Lower leg skin (tissue), 3 donors: ENCODE measurements at regions not wholly inside any gene's neighbourhood (a gene's known extent, or its start where the extent isn't known, plus 50 kb on each side); places are given as distances from the start of the nearest gene placed in this dataset.

Source experiments
- POLR2A ChIP-seq, 2 donors: fragments of 450-650 bp; IDR thresholded peaks; one replicate each; pipeline ENCODE4 v1.6.1; 2016 to 2017; ENCODE audit warnings: antibody characterized with exemption in 2 of 2, mild to moderate bottlenecking in 1 of 2, moderate library complexity in 1 of 2
- TF ChIP-seq, protein P1 (sequence below), 3 donors: fragments of 450-650 bp; IDR thresholded peaks; one replicate each; pipeline ENCODE4 v1.5.1; 2016; ENCODE audit warnings: antibody characterized with exemption in 3 of 3, mild to moderate bottlenecking in 3 of 3, moderate library complexity in 2 of 3

DNA sequence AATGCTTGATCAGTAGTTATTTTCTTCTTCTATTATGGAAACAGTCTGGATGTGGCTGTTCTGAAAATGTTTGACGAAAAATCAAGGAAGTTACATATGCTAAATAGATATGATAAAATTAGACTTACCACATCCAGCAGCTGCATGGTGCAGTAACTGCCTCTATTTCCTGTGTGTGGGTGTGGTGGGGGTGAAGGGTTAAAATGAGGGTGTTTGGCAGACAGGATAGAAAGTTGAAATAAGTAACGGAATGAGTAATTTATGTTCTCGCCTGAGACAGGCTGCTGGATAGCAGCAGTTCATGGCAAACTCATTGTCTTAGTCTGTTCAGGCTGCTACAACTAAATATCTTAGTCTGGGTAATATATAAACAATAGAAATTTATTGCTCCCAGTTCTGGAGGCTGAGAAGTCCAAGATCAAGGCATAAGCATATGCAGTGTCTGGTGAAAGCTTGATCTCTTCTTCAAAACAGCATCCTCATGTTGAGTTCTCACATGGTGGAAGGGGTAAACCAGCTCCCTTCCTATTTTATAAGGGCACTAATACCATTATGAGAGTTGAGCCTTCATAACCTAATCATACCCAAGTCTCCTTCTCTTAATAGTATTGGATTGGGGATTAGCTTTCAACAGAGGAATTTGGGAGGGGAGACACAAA is 1248.9 kb downstream of the SLITRK5 start:
- TF ChIP-seq, protein P1, sequence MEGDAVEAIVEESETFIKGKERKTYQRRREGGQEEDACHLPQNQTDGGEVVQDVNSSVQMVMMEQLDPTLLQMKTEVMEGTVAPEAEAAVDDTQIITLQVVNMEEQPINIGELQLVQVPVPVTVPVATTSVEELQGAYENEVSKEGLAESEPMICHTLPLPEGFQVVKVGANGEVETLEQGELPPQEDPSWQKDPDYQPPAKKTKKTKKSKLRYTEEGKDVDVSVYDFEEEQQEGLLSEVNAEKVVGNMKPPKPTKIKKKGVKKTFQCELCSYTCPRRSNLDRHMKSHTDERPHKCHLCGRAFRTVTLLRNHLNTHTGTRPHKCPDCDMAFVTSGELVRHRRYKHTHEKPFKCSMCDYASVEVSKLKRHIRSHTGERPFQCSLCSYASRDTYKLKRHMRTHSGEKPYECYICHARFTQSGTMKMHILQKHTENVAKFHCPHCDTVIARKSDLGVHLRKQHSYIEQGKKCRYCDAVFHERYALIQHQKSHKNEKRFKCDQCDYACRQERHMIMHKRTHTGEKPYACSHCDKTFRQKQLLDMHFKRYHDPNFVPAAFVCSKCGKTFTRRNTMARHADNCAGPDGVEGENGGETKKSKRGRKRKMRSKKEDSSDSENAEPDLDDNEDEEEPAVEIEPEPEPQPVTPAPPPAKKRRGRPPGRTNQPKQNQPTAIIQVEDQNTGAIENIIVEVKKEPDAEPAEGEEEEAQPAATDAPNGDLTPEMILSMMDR (IDR thresholded peaks at IDR 0.05) = no peak
- TF ChIP-seq POLR2A (IDR thresholded peaks at IDR 0.05) = no peak
